Thoracic aorta (tissue), 2 donors: ENCODE measurements at regions not wholly inside any gene's neighbourhood (a gene's known extent, or its start where the extent isn't known, plus 50 kb on each side); places are given as distances from the start of the nearest gene placed in this dataset.

Experiments
- ATAC-seq: fragments of 150-250 bp; one replicate; pipeline ENCODE4 v1.8.0; 2017; ENCODE audit warnings: low read depth; ENCODE audit not compliant: insufficient number of reproducible peaks, low FRiP score
- DNase-seq: peaks from one replicate; pipeline ENCODE4 v3.0.0-alpha.2; 2020; ENCODE audit warnings: low spot score
- H3K27ac ChIP-seq, 2 donors: fragments of 200-600 bp; sonication (generic); 1 replicate in 1 of 2; 2 replicates in 1 of 2; pipeline ENCODE4 v1.5.1; 2016; ENCODE audit warnings: mild to moderate bottlenecking in 2 of 2, moderate library complexity in 2 of 2
- H3K27me3 ChIP-seq: fragments of 200-600 bp; sonication (generic); replicated peaks from 2 replicates; pipeline ENCODE4 v1.6.0; 2016; ENCODE audit warnings: mild to moderate bottlenecking; ENCODE audit not compliant: insufficient read depth
- H3K36me3 ChIP-seq: fragments of 200-600 bp; sonication (generic); one replicate; pipeline ENCODE4 v1.5.1; 2016
- H3K4me1 ChIP-seq, 2 donors: fragments of 200-600 bp; sonication (generic); 1 replicate in 1 of 2; 2 replicates in 1 of 2; pipeline versions ENCODE4 v1.5.1 to v1.6.0; 2016; ENCODE audit warnings: low read depth in 2 of 2, mild to moderate bottlenecking in 1 of 2; ENCODE audit not compliant: control insufficient read depth in 1 of 2
- H3K4me3 ChIP-seq: fragments of 200-600 bp; sonication (generic); 2 replicates; pipeline ENCODE4 v1.5.1; 2016; ENCODE audit warnings: mild to moderate bottlenecking
- H3K9me3 ChIP-seq: fragments of 200-600 bp; sonication (generic); 2 replicates; pipeline ENCODE4 v1.5.1; 2016
- CTCF ChIP-seq: fragments of 200-600 bp; sonication (generic); IDR thresholded peaks from one replicate; pipeline ENCODE4 v1.5.1; 2019; ENCODE audit warnings: antibody characterized with exemption

DNA sequence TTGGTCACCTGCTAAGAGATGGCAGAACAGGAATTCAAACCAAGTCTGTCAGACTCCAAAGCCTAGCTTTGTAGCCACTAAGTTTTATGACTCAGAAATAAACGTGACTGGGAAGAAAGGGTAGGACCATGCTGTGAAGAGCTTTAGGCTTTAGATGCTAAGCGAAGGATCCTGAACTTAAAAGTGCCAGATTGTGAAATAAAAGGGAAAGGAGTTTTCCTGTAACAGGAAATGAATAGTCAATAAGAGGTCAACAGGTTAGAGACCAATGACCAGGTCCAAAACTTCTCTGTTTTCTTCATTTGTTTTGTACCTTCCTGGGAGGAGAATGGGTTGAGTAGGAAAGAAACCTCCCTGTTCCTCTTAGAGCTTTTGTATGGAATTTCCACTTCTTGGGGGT, 98.8 kb upstream of the EOLA2 start:
- no peak for TF ChIP-seq CTCF

GRCh38 chrX:150038315-150038714, 100.0 kb upstream of the EOLA2 start:
- no peaks in the 10 kb centered on the region for H3K27me3 ChIP-seq
- H3K4me1 ChIP-seq = no peaks in the 10 kb centered on the region
- no peak for DNase-seq
- no peaks in the 10 kb centered on the region for H3K36me3 ChIP-seq
- no peak overlapping the region for H3K27ac ChIP-seq
- ATAC-seq = no peak
- H3K9me3 ChIP-seq = no peaks in the 10 kb centered on the region
- H3K4me3 ChIP-seq = no peak overlapping the region
- no peak for TF ChIP-seq CTCF

More for the DNA sequence above, 98.8 kb upstream of the EOLA2 start:
- H3K36me3 ChIP-seq = no peaks in the 10 kb centered on the region
- peaks cover 0 to 4% of the 10 kb centered on the region in 2 donors for H3K4me1 ChIP-seq
- DNase-seq (no peak), ATAC-seq (no peak)
- no peak overlapping the region for H3K27ac ChIP-seq
- no peaks in the 10 kb centered on the region for H3K9me3 ChIP-seq
- H3K4me3 ChIP-seq = no peak overlapping the region
- no peaks in the 10 kb centered on the region for H3K27me3 ChIP-seq

DNA sequence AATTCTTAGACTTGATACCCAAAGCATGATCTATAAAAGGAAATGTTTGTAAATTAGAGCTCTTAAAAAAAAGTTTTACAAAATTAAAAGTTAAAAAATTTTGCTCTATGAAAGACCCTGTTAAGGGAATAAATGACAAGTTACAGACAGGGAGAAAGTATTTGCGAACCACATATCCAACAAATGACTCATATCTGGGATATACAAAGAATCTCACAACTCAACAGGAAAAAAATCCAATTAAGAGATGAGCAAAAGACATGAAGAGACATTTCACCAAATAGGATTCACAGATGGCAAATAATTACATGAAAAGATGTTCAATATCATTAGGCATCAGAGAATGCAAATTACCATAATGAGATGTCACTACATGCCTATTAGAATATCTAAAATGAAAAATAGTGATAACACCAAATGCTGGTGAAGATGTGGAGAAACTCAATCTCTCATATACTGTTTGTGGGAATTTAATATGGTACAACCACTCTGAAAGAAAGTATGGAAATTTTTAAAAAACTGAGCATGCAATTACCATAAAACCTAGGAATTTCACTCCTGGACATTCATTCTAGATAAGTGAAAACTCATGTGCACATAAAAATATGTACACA, 100.8 kb upstream of the EOLA2 start:
- H3K27me3 ChIP-seq = no peaks in the 10 kb centered on the region
- no peak overlapping the region for H3K4me3 ChIP-seq
- H3K9me3 ChIP-seq = no peaks in the 10 kb centered on the region
- no peak for DNase-seq
- no peak for TF ChIP-seq CTCF
- ATAC-seq = no peak
- H3K4me1 ChIP-seq = no peaks in the 10 kb centered on the region
- H3K36me3 ChIP-seq = no peaks in the 10 kb centered on the region
- no peak overlapping the region for H3K27ac ChIP-seq

DNA sequence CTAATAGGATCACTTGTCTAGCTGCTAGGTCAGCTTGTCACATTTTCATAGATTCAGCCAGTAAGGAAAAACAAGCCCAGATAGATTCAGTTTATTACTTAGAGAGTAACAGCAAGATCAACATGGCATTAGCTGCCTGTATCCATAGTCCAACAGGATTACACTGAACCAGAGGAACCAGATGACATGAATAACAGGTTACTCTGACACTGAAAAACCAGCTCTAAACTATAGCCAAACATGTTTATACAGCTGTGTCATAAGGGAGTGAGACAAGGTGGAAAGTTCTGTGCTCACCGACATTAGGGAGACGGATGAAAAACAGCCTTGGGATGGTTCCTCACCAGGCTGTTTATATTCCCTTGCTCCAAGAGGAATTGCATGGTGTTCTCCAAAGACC, 102.9 kb upstream of the EOLA2 start:
- DNase-seq (no peak), ATAC-seq (no peak)
- H3K27me3 ChIP-seq = no peaks in the 10 kb centered on the region
- H3K4me1 ChIP-seq = no peaks in the 10 kb centered on the region
- H3K4me3 ChIP-seq = no peak overlapping the region
- H3K27ac ChIP-seq = no peak overlapping the region
- no peaks in the 10 kb centered on the region for H3K36me3 ChIP-seq
- no peak for TF ChIP-seq CTCF
- H3K9me3 ChIP-seq = no peaks in the 10 kb centered on the region

GRCh38 chrX:150044556-150044955, 106.3 kb upstream of the EOLA2 start:
- no peak overlapping the region for H3K27ac ChIP-seq
- no peak for ATAC-seq
- no peaks in the 10 kb centered on the region for H3K27me3 ChIP-seq
- H3K36me3 ChIP-seq = no peaks in the 10 kb centered on the region
- no peak for DNase-seq
- no peak for TF ChIP-seq CTCF
- no peaks in the 10 kb centered on the region for H3K4me1 ChIP-seq
- H3K9me3 ChIP-seq = no peaks in the 10 kb centered on the region
- H3K4me3 ChIP-seq = no peak overlapping the region
